C1 segment of cervical spinal cord (tissue), 14 donors: ENCODE measurements at regions not wholly inside any gene's neighbourhood (a gene's known extent, or its start where the extent isn't known, plus 50 kb on each side); places are given as distances from the start of the nearest gene placed in this dataset.
A peak's percentile ranks its signal among the peaks of the same experiment; 100 is the strongest.
"Not testable (repeated sequence)": the region's sequence is repeated elsewhere in the genome, so short reads cannot be mapped to it uniquely, and the experiment has no call there.

Experiments used
- DNase-seq, 14 donors: peaks; one replicate each; lab custom pipeline; 2025; lab: John Stamatoyannopoulos, UW

- DNase-seq: no peak
Measured at GRCh38 chr6:141580988-141581552, 551.7 kb upstream of the GJE1 start.

GRCh38 chr6:141580131-141580530 lies 552.6 kb upstream of the GJE1 start:
- DNase-seq: no peak

- DNase-seq: no peak
Measured at GRCh38 chr6:141576751-141577150, 556.0 kb upstream of the GJE1 start.

- DNase-seq: peak in 4 of 14 donors; percentile 5 to 26 (median 8)
Measured at GRCh38 chr6:141562851-141563763, 569.6 kb upstream of the GJE1 start.

DNA sequence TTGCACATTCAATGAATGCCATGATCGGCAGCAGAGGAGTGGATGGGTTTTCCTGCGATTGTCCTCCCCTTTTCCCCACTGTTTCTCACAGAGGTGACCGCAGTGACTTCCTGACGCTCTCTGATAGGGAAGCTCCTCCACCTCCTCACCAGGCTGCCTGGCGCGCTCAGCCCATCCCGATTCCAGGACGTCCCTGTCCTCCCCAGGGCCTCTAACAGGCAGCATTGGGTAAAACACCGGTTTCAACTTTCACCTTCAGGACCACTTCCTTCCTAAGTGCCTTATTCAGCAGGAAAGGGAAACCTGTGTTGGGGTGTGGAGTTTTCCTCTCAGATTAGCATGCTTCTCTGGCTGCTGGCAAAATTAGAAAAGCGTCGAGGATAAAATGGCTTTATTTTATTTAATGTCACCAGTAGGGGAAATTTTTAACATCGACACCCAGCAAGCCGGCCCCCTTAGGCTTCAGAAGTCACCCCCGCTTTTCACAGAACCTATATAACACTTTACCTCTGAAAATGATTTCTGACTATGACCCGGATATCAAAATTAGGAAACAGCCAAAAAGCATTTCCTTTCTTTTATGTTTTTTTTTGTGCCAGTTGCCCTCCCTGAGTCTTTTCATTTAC lies 570.4 kb upstream of the GJE1 start:
- DNase-seq: peak in 6 of 14 donors; percentile 2 to 15 (median 11)

DNA sequence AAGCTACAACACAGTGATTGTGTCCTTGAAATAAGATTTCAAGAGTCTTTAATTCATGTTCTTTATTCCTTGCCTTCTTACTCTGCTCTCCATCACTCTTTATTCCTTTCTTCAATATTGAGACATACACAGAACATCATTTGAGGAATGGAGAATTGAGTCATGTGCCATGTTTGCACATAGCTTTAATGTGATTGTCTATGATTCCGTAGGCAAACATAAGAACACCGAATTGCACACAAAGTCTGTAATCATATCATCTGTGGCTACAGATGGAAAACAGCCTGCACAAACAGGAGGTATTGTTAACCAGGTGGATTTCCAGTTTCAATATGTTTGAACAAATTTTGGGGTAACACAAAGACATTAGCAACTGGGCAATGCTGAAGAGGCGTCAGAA lies 571.6 kb upstream of the GJE1 start:
- DNase-seq: no peak

DNA sequence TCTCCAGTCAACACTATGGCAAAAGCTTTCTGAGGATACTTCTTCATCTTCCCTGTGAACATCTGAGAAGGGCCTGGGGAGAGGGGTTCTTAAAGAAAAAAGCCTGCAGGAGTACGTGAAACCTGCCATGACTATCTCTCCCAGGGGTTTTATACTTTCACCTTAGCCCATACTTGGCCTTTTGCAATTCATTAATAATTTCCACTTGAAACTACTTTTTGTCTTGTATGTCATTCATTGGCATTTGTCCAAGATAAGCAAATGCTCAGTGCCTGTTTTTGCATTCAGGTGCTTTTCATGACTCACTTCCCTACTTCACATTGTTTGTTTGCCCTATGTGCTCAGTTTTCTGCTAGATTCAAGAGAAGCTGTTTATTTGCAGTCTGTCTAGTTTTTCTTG lies 580.3 kb upstream of the GJE1 start:
- DNase-seq: no peak

DNA sequence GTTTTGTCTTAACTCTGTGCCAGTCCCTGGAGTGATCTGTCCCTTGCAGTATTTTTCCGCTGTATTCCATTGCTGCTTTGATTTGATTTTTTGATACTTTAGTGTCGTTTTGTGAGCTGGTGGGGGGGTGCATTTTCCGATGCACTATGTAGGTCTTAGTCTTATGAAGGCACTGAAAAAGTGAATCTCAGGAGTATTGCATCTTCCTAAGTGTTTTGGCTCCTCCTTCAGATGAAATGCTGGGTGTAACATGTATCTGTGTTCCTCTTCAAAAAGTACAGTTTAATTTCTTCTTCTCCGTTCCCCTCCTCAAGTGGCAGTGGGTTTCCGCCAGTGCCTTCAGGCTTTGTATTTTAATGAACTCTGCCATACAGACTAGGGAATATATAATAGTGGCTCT lies 580.7 kb upstream of the GJE1 start:
- DNase-seq: no peak

DNA sequence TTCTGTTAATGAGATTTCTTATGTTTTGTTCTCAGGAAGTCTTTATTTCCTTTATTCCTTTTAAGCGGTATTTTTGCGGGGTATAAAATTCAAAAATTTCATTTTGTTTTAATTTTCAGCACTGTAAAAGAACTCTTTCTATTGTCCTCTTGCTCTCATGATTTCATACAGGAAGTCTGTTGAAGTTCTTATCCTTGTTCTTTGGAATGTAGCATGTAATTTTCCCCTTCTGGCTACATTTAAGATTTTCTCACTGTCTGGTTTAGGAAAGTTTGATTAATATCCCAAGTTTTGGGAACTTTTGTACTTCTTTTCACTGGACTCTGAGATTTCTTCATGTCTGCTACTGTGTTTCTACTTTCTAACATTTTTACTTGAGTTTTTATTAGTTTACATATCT lies 581.4 kb upstream of the GJE1 start:
- no peak for DNase-seq

DNA sequence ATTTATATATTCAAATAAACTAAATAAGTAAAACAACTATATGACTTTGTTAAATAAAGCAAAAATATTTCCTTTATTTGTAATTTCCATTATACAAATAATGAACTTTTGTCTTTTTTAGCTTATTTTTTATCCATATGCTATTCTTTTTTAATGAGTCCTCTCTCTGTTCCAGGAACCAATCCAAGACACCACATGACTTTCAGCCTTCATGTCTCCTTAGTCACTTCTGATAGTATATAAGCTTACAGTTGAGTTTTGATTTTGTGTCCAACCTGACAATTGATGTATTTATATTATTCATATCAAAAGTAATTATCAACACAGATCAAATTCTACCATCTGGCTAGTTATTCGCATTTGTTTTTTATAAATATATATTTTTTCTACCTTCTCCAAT lies 582.3 kb upstream of the GJE1 start:
- DNase-seq: no peak

DNA sequence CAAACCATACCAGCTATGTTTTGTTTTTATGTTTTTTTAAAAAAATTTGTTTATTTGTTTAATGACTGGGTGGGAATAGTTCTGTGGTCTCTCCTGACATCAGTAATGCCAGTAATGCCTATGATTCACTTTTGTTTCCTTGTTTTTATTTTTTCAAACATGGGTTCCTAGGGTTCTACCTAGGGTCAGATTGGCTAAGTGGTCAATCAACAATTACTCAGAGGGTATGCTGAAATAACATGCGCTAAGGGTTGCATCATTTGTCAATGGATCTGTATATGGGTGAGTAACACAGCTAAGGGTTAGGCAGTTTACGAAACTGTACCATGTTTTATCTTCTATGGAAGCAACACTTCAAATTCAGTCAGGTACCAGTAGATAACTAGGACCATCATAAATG lies 583.8 kb upstream of the GJE1 start:
- DNase-seq: no peak

DNA sequence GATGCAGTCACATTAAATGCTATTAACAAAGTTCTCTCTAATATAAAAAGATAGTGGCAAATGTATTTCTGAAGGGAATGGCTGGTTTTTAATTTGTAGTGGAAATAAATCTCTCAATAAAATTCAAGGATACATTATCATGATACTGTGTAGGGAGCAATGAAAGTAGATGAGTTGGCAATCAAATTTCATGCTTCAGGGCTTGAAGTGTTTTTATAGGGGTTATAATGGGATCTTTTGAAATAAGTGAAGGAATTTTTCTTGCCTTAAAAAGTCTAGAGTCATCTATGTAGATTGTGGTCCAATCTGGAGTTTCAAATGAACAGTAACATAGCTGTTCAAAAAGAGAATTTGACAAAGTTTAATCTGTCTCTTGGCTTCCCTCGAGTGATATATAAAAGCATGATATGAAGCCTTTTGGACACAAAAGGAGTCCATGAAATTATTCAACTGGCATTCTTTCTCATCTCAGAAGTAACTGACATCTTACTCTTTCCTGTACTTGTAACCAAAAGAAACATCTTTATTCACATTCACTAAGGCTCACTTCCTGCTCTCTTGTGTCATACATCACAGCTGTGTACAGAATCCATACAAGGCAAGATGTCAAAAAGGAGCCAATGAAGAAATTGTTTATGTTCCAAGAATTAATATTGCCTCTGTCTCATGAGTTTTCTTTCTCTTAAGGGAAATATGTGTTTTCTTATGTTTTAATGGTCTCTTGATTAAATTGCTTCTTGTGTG lies 591.0 kb upstream of the GJE1 start:
- DNase-seq: no peak

GRCh38 chr6:141540207-141540606 lies 592.5 kb upstream of the GJE1 start:
- no peak for DNase-seq

DNA sequence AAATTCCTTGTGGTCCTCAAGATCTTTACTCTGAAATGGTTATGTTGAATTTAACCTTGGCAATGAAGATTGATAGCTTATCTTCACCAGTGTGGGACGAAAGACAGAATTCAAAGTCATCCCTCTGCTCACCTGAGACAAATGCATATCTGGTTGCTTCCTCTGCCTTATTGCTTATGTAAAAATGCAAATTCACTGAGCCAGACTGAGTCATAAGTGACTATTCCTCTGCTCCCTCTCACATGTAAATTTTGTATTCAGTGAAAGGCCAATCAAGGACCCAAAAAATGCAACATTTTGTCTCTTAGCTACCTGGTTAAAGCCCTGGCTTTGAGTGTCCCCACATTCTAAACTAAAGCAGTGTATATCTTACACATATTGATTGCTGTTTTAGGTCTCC lies 593.1 kb upstream of the GJE1 start:
- no peak for DNase-seq

GRCh38 chr6:141532211-141532610 lies 600.5 kb upstream of the GJE1 start:
- no peak for DNase-seq

DNA sequence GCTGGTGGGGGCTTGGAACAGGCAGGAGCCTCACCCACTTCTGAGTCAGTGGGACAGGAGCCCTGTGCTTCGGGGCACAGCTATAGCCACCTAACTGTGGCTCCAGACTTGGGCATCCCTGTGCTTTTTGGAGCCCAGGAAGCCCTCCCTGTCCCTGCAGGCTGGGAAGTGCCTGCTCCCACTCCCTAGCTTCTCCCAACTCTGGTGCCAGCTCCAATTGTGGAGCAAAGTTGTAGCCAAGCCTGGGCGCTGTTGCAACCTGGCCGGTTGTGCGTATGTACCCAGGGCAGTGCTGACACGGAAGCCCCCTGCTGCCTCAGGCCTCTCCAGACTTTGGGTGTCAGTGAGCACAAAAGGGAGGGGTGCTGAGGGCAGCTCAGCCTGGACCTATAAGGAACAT lies 601.7 kb upstream of the GJE1 start:
- no peak for DNase-seq

DNA sequence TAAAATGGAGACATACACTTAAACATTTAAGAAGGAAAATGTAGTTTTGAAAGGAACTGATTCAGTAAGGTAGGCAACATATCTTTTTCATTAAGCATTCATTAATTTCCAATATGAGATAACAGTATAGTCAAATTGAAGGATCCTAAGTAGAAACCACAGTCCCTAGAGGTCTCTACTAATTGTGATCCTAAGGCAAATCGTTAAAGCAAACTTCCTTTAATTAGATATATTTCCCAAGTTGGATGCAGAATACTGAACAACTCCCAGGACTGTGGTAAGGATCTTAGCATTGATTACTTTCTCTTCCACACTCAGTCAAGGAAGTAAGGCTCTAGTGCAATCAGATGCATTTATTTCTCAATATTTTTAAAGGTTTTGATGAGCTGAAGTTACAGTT lies 604.1 kb upstream of the GJE1 start:
- no peak for DNase-seq

DNA sequence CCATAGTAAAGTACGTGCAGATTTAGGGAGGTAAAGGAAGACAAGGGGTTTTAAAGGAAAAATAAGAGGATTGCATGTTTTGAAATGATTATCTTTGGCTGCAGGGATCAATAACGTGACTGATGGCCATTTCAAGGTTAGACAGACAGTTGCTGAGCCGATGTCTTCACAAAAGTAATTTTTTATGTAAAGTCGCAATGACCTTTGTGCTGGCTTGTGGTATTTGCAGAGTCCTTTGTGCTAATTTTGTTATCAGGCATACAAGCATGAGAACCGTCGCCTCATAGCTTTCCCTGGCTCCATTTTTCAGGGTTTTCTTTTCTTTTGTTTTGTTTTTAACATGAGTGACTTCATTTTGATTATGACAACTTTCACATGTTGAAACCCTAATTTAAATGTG lies 605.7 kb upstream of the GJE1 start:
- no peak for DNase-seq

GRCh38 chr6:141521440-141521839 lies 611.3 kb upstream of the GJE1 start:
- DNase-seq: no peak

GRCh38 chr6:141513830-141514229 lies 618.9 kb upstream of the GJE1 start:
- no peak for DNase-seq

- no peak for DNase-seq
Measured at GRCh38 chr6:141510803-141511202, 621.9 kb upstream of the GJE1 start.

GRCh38 chr6:141506062-141506461 lies 626.7 kb upstream of the GJE1 start:
- not testable (repeated sequence) for DNase-seq
